22Rv1 (cell line): ENCODE measurements at regions not wholly inside any gene's neighbourhood (a gene's known extent, or its start where the extent isn't known, plus 50 kb on each side); places are given as distances from the start of the nearest gene placed in this dataset.

Experiments used
- ZFX ChIP-seq: fragments of 450-650 bp; IDR thresholded peaks from 2 replicates; pipeline ENCODE4 v1.6.1; 2017; ENCODE audit warnings: antibody characterized with exemption, borderline replicate concordance
- TF ChIP-seq, protein P1 (sequence below): fragments of 450-650 bp; IDR thresholded peaks from 2 replicates; pipeline ENCODE4 v1.5.1; 2017; ENCODE audit warnings: mild to moderate bottlenecking

DNA sequence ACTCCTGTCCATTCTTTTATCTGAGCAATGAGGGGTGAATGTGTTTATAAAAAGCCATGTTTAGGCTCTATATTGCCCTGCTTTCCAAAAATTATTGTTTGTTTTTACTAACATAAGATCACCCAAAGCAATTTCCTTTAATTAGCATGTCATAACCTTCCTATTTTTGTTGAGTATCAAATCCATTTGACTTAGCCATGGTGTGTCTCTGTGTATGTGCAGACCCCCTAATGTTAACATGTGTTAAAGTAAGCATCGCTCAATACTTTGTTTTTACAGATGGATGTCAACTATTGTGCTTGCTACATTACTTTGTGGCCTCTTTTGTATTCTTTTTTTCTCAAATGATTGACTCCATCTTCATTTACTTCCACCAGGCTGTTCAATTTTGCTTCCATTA, 585.4 kb downstream of the USP25 start:
- TF ChIP-seq, protein P1, sequence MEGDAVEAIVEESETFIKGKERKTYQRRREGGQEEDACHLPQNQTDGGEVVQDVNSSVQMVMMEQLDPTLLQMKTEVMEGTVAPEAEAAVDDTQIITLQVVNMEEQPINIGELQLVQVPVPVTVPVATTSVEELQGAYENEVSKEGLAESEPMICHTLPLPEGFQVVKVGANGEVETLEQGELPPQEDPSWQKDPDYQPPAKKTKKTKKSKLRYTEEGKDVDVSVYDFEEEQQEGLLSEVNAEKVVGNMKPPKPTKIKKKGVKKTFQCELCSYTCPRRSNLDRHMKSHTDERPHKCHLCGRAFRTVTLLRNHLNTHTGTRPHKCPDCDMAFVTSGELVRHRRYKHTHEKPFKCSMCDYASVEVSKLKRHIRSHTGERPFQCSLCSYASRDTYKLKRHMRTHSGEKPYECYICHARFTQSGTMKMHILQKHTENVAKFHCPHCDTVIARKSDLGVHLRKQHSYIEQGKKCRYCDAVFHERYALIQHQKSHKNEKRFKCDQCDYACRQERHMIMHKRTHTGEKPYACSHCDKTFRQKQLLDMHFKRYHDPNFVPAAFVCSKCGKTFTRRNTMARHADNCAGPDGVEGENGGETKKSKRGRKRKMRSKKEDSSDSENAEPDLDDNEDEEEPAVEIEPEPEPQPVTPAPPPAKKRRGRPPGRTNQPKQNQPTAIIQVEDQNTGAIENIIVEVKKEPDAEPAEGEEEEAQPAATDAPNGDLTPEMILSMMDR: no peak
- TF ChIP-seq ZFX: no peak
